Rectal smooth muscle tissue (tissue), 1 donor: ENCODE measurements at regions not wholly inside any gene's neighbourhood (a gene's known extent, or its start where the extent isn't known, plus 50 kb on each side); places are given as distances from the start of the nearest gene placed in this dataset.
"Not testable (repeated sequence)": the region's sequence is repeated elsewhere in the genome, so short reads cannot be mapped to it uniquely, and the experiment has no call there.

Source experiments
- H3K27ac ChIP-seq: one replicate; pipeline ENCODE4 v1.7.0; 2013; ENCODE audit warnings: low read depth, low read length, inconsistent platforms
- H3K27me3 ChIP-seq: one replicate; pipeline ENCODE4 v1.7.0; 2013; ENCODE audit warnings: low read length; ENCODE audit not compliant: control insufficient read depth, insufficient read depth
- H3K36me3 ChIP-seq: one replicate; pipeline ENCODE4 v1.7.0; 2013; ENCODE audit warnings: low read length; ENCODE audit not compliant: control insufficient read depth, insufficient read depth
- H3K4me1 ChIP-seq: one replicate; pipeline ENCODE4 v1.7.0; 2013; ENCODE audit warnings: low read length; ENCODE audit not compliant: control insufficient read depth, insufficient read depth
- H3K4me3 ChIP-seq: one replicate; pipeline ENCODE4 v1.7.0; 2013; ENCODE audit warnings: low read length
- H3K9ac ChIP-seq: one replicate; pipeline ENCODE4 v1.7.0; 2013; ENCODE audit warnings: low read length

- Histone ChIP-seq H3K9ac (no peak overlapping the region), H3K27ac (no peak overlapping the region), H3K4me3 (no peak overlapping the region), H3K36me3 (no peaks in the 10 kb centered on the region), H3K27me3 (no peaks in the 10 kb centered on the region), H3K4me1 (no peaks in the 10 kb centered on the region)
These were observed 806.9 kb upstream of the SORCS1 start for GRCh38 chr10:107971411-107971810.

GRCh38 chr10:107970512-107970911 lies 806.0 kb upstream of the SORCS1 start:
- Histone ChIP-seq H3K27ac (no peak overlapping the region), H3K4me1 (no peaks in the 10 kb centered on the region), H3K27me3 (no peaks in the 10 kb centered on the region)

GRCh38 chr10:107969936-107970335 lies 805.4 kb upstream of the SORCS1 start:
- no peak overlapping the region for H3K4me3 ChIP-seq
- H3K4me1 ChIP-seq = no peaks in the 10 kb centered on the region
- no peaks in the 10 kb centered on the region for H3K36me3 ChIP-seq
- H3K27me3 ChIP-seq = no peaks in the 10 kb centered on the region
- H3K9ac ChIP-seq = no peak overlapping the region
- no peak overlapping the region for H3K27ac ChIP-seq

More at GRCh38 chr10:107970512-107970911, 806.0 kb upstream of the SORCS1 start:
- Histone ChIP-seq H3K9ac (no peak overlapping the region), H3K36me3 (no peaks in the 10 kb centered on the region), H3K4me3 (no peak overlapping the region)

GRCh38 chr10:107966826-107967225 lies 802.3 kb upstream of the SORCS1 start:
- Histone ChIP-seq H3K27ac (no peak overlapping the region), H3K27me3 (no peaks in the 10 kb centered on the region), H3K36me3 (no peaks in the 10 kb centered on the region), H3K4me1 (no peaks in the 10 kb centered on the region), H3K9ac (no peak overlapping the region), H3K4me3 (no peak overlapping the region)

GRCh38 chr10:107952649-107953556 lies 788.4 kb upstream of the SORCS1 start:
- Histone ChIP-seq H3K9ac (no peak overlapping the region), H3K36me3 (no peaks in the 10 kb centered on the region), H3K27ac (no peak overlapping the region), H3K27me3 (no peaks in the 10 kb centered on the region), H3K4me1 (no peaks in the 10 kb centered on the region), H3K4me3 (no peak overlapping the region)

GRCh38 chr10:107950411-107951062 lies 786.0 kb upstream of the SORCS1 start:
- not testable (repeated sequence) for H3K27ac ChIP-seq, H3K36me3 ChIP-seq, H3K4me1 ChIP-seq, H3K9ac ChIP-seq, H3K4me3 ChIP-seq, H3K27me3 ChIP-seq

GRCh38 chr10:107942826-107943225 lies 778.3 kb upstream of the SORCS1 start:
- Histone ChIP-seq H3K4me1 (no peaks in the 10 kb centered on the region), H3K9ac (no peak overlapping the region), H3K27me3 (no peaks in the 10 kb centered on the region), H3K27ac (no peak overlapping the region), H3K4me3 (no peak overlapping the region), H3K36me3 (no peaks in the 10 kb centered on the region)

- Histone ChIP-seq H3K36me3 (no peaks in the 10 kb centered on the region), H3K27ac (no peak overlapping the region), H3K9ac (no peak overlapping the region), H3K4me3 (no peak overlapping the region), H3K27me3 (no peaks in the 10 kb centered on the region), H3K4me1 (no peaks in the 10 kb centered on the region)
These were observed 768.6 kb upstream of the SORCS1 start for GRCh38 chr10:107933076-107933475.

- no peak overlapping the region for H3K9ac ChIP-seq
- H3K4me3 ChIP-seq = no peak overlapping the region
- H3K27me3 ChIP-seq = no peaks in the 10 kb centered on the region
- H3K36me3 ChIP-seq = no peaks in the 10 kb centered on the region
- no peaks in the 10 kb centered on the region for H3K4me1 ChIP-seq
- H3K27ac ChIP-seq = no peak overlapping the region
These were observed 767.3 kb upstream of the SORCS1 start for GRCh38 chr10:107931808-107932207.

GRCh38 chr10:107930037-107930436 lies 765.5 kb upstream of the SORCS1 start:
- H3K9ac ChIP-seq = no peak overlapping the region
- no peak overlapping the region for H3K4me3 ChIP-seq
- H3K27ac ChIP-seq = no peak overlapping the region
- H3K36me3 ChIP-seq = no peaks in the 10 kb centered on the region
- no peaks in the 10 kb centered on the region for H3K4me1 ChIP-seq
- no peaks in the 10 kb centered on the region for H3K27me3 ChIP-seq

GRCh38 chr10:107924458-107924857 lies 760.0 kb upstream of the SORCS1 start:
- Histone ChIP-seq H3K4me1 (no peaks in the 10 kb centered on the region), H3K9ac (no peak overlapping the region), H3K27me3 (no peaks in the 10 kb centered on the region), H3K4me3 (no peak overlapping the region), H3K36me3 (no peaks in the 10 kb centered on the region), H3K27ac (no peak overlapping the region)

- Histone ChIP-seq H3K27me3 (no peaks in the 10 kb centered on the region), H3K4me1 (no peaks in the 10 kb centered on the region), H3K4me3 (no peak overlapping the region), H3K36me3 (no peaks in the 10 kb centered on the region), H3K9ac (no peak overlapping the region), H3K27ac (no peak overlapping the region)
These were observed 755.2 kb upstream of the SORCS1 start for GRCh38 chr10:107919626-107920235.
